Aorta (tissue), 5 donors: ENCODE measurements at regions not wholly inside any gene's neighbourhood (a gene's known extent, or its start where the extent isn't known, plus 50 kb on each side); places are given as distances from the start of the nearest gene placed in this dataset.

Source experiments
- ATAC-seq: fragments of 200-7000 bp; cut with Tn5 transposase; one replicate; pipeline ENCODE4 v1.9.1; 2022; ENCODE audit warnings: moderate library complexity; ENCODE audit not compliant: low FRiP score
- DNase-seq, 2 donors: peaks; one replicate each; pipeline ENCODE4 v3.0.0-alpha.2; 2020
- H3K27ac ChIP-seq, 2 donors: one replicate each; pipeline ENCODE4 v1.5.1; 2013; ENCODE audit warnings: low read length in 2 of 2, mild to moderate bottlenecking in 2 of 2, moderate library complexity in 2 of 2, control low read depth in 1 of 2, inconsistent platforms in 1 of 2, low read depth in 1 of 2
- H3K27me3 ChIP-seq, 2 donors: one replicate each; pipeline ENCODE4 v1.6.1; 2013; ENCODE audit warnings: control low read depth in 1 of 2, low read length in 1 of 2, mild to moderate bottlenecking in 1 of 2, moderate library complexity in 1 of 2; ENCODE audit not compliant: insufficient read depth in 2 of 2, control insufficient read depth in 1 of 2
- H3K36me3 ChIP-seq, 2 donors: one replicate each; pipeline ENCODE4 v1.6.1; 2013; ENCODE audit warnings: control low read depth in 1 of 2, low read length in 1 of 2, mild to moderate bottlenecking in 1 of 2; ENCODE audit not compliant: insufficient read depth in 2 of 2, control insufficient read depth in 1 of 2
- H3K4me1 ChIP-seq, 2 donors: one replicate each; pipeline ENCODE4 v1.6.1; 2013; ENCODE audit warnings: low read length in 2 of 2, control low read depth in 1 of 2, mild to moderate bottlenecking in 1 of 2, moderate library complexity in 1 of 2; ENCODE audit not compliant: insufficient read depth in 2 of 2, control insufficient read depth in 1 of 2
- H3K4me3 ChIP-seq, 2 donors: one replicate each; pipeline ENCODE4 v1.5.1; 2013; ENCODE audit warnings: low read length in 2 of 2, control low read depth in 1 of 2, mild to moderate bottlenecking in 1 of 2
- H3K9me3 ChIP-seq: one replicate; pipeline ENCODE4 v1.6.1; 2013; ENCODE audit warnings: mild to moderate bottlenecking, low read length; ENCODE audit not compliant: control insufficient read depth
- WGBS, 2 donors: extraction: QIAGEN DNeasy Blood & Tissue Kit; methylation state at CpG; one replicate each; pipeline ENCODE4 v1.1.7; 2013; 5-methylcytosine and 5-hydroxymethylcytosine counted together
- intact Hi-C, 2 donors: fragments of 100-400 bp; cut with DNase I; formaldehyde crosslinking; loops; one replicate each; pipeline versions ENCODE4 v1.14.2 to v1.15.0; 2022
- donor health status: healthy with polysubstance abuse.
- donor health status: Bipolar disorder and iron deficiency.
- donor health status: DM: no; HTN: no; CAD: no.
- donor health status: DM: no; HTN: no; CAD: no.
- donor health status: DM: yes; HTN: yes; CAD: no.

DNA sequence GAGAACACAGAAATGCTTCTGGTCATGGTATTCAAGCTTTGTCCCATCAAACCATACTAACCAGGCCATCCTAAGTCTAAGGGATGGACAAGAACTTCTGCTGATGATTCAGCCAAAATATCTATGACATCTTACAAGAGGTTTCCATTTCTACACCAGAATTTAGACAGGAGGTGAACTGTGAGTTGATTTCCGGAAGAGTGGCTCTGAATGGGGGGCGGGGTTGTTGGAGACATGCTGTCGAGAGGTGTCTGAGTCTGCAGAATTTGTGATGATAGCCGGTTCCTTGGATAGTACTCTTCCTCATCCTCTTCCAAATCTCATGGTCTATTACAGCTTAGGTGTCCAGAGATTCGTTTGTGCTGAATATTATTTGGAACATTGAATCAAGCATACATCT, 408.7 kb upstream of the TCF4 start:
- H3K27me3 ChIP-seq, result no peaks in the 10 kb centered on the region
- no peak for DNase-seq
- no peak for ATAC-seq
- intact Hi-C loops, result no loop called here
- H3K27ac ChIP-seq, result no peak overlapping the region
- WGBS, 2 donors, result 75 to 90% methylated on average over 5 of the region's 5 CpGs
- H3K4me3 ChIP-seq, result no peak overlapping the region
- H3K36me3 ChIP-seq, result no peaks in the 10 kb centered on the region
- H3K4me1 ChIP-seq, result no peaks in the 10 kb centered on the region
- H3K9me3 ChIP-seq, result no peaks in the 10 kb centered on the region

DNA sequence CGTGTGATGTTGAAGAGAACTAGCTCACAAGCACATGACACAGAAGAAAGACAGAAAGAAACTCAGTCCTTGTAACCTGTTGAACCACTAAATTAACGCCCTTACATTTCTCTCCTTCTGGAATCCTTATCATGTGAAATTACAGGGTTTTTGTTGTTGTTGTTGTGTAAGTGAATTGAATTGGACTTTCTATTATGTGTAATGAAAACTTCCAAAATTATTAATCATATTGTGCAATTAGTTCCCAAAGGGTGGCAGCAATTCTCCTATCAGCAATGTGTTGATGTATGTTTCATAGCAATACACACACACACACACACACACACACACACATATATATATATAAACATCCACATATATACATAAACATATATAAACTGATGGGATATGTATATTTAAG, 402.2 kb upstream of the TCF4 start:
- H3K9me3 ChIP-seq, result no peaks in the 10 kb centered on the region
- no peak for DNase-seq
- no peak overlapping the region for H3K4me3 ChIP-seq
- ATAC-seq, result no peak
- 89 to 94% methylated on average over 2 of the region's 2 CpGs for WGBS, 2 donors
- H3K27me3 ChIP-seq, result no peaks in the 10 kb centered on the region
- H3K27ac ChIP-seq, result no peak overlapping the region
- intact Hi-C loops, result no loop called here
- no peaks in the 10 kb centered on the region for H3K36me3 ChIP-seq
- no peaks in the 10 kb centered on the region for H3K4me1 ChIP-seq

DNA sequence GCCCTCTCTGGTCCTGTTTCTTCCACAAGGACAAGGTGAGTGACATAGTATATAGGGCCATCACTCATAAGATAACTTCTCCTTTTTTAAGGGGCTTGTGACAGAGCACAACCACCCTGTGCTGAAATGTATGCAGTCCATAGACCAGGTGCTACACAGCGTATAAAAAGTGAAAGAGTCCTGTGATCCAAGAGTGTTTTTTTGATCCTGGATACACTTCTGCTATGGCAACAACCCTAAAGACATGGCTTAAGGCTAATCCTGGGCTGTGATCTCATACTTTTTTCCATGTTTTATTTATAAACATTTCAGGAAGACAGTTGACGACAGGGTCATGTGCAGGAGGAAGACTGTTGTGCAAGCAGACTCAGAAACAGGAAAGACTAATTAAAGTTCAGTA, 400.5 kb upstream of the TCF4 start:
- Histone ChIP-seq H3K27ac (no peak overlapping the region), H3K27me3 (no peaks in the 10 kb centered on the region), H3K4me1 (no peaks in the 10 kb centered on the region), H3K9me3 (no peaks in the 10 kb centered on the region), H3K4me3 (no peak overlapping the region), H3K36me3 (no peaks in the 10 kb centered on the region)
- no peak for DNase-seq
- intact Hi-C loops, result no loop called here
- WGBS, 2 donors, result 33 to 51% methylated on average over 2 of the region's 2 CpGs
- ATAC-seq, result peak; percentile 48

DNA sequence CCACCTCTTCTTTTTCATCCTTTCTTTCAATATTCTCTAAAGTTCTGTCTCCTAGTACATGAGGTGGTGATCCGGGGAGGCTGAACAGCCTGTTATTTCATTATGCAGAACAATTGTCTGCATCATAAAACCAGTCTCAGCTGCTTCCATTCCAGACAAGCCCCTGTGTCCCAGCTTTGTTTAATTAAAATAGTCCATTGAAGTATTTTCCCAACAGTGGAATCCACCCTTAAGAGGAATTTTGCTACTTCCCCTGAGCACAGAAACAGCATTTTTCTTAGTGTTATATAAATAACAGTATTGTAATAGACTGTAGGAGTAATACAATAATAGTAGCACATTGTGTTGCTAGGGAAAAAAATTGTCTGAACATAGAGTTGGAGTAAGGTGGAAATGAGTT, 395.4 kb upstream of the TCF4 start:
- Histone ChIP-seq H3K27me3 (no peaks in the 10 kb centered on the region), H3K36me3 (no peaks in the 10 kb centered on the region), H3K9me3 (no peaks in the 10 kb centered on the region), H3K27ac (no peak overlapping the region), H3K4me3 (no peak overlapping the region), H3K4me1 (no peaks in the 10 kb centered on the region)
- ATAC-seq (no peak), DNase-seq (no peak)
- intact Hi-C loops, result no loop called here
- 87 to 94% methylated on average over 1 of the region's 1 CpG for WGBS, 2 donors

DNA sequence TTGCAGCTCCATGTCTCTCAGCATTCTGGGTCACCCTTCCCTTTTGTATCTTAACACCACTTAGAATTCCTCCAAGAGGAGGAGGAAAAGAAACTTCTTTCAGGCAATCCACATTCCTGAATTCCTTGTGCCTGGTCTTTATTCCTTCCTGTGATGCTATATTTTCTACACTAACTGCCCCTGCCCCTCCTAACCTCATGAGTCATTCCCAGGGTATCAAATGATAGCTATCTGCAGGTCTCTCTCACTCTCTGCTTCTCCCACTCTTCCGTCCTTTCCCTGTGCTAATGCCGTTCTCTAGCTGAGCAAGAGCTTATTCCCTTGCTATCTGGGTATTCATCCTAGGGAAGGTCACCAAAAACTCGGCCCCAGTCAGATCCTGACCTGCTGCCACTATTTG, 395.0 kb upstream of the TCF4 start:
- Histone ChIP-seq H3K4me3 (no peak overlapping the region), H3K9me3 (no peaks in the 10 kb centered on the region), H3K4me1 (no peaks in the 10 kb centered on the region), H3K27me3 (no peaks in the 10 kb centered on the region), H3K27ac (no peak overlapping the region), H3K36me3 (no peaks in the 10 kb centered on the region)
- 74 to 77% methylated on average over 3 of the region's 3 CpGs for WGBS, 2 donors
- ATAC-seq (no peak), DNase-seq (no peak)
- intact Hi-C loops, result no loop called here

DNA sequence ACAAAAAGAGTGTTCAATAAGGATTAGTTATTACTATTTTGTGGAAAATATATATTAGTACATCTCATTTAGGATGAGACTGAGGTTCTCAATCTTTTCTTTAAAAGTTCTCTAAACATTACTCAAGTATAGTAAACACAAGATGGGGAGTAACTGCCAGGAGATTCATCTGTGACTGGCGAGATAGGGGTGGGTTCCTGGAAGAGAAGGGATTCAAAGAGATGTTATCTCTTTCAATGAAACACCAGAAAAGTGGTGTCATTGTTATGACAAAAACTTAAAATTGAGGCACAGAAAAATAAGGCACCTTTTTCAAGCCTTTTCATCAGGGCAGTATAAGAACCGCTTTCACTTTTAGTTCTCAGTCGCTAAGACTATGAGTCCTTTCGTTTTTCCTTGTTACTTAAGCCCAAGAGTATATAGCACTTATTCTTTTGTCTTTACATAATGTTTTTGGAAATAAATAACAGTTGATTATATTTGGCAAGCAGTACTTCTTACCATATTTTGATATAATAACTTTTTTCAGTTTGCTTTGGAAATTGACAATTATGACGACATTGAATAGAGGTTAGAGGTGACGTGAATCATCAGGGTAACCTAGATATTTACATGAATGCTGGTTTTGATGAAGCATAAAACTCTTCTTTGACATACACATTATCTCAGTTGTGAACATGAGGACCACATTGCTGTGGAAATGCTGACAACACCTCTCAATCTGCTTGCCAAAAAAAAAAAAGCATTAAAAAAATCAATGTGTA, 393.9 kb upstream of the TCF4 start:
- WGBS, 2 donors, result 93 to 94% methylated on average over 6 of the region's 6 CpGs
- H3K4me1 ChIP-seq, result no peaks in the 10 kb centered on the region

DNA sequence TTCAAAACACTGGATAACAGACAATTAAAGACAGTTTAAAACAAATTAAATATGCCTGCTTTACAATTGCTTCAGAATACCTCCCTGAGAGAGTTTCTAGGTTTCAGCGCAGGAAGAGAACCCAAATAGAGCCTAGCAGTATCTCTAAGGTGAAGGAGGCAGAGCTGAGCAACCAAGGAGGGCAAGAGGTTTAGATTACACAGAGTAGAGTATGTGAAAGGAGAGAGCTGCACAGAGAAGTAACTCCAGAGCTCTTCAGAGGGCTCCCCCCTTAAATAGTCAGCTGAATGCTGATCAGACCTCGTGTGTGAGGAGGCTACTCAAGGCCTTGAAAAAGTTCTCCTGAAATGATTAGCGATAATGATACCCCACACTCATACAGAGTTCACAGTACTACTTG, 386.5 kb upstream of the TCF4 start:
- Histone ChIP-seq H3K9me3 (no peaks in the 10 kb centered on the region), H3K4me3 (no peak overlapping the region), H3K27ac (no peak overlapping the region), H3K36me3 (no peaks in the 10 kb centered on the region), H3K27me3 (no peaks in the 10 kb centered on the region), H3K4me1 (no peaks in the 10 kb centered on the region)
- ATAC-seq (no peak), DNase-seq (no peak)
- WGBS, 2 donors, result 86 to 90% methylated on average over 3 of the region's 3 CpGs
- intact Hi-C loops, result no loop called here

More for the DNA sequence above, 393.9 kb upstream of the TCF4 start:
- intact Hi-C loops, result no loop called here
- H3K27me3 ChIP-seq, result no peaks in the 10 kb centered on the region
- H3K9me3 ChIP-seq, result no peaks in the 10 kb centered on the region
- no peak overlapping the region for H3K4me3 ChIP-seq
- H3K36me3 ChIP-seq, result no peaks in the 10 kb centered on the region
- DNase-seq (no peak), ATAC-seq (no peak)
- H3K27ac ChIP-seq, result no peak overlapping the region

DNA sequence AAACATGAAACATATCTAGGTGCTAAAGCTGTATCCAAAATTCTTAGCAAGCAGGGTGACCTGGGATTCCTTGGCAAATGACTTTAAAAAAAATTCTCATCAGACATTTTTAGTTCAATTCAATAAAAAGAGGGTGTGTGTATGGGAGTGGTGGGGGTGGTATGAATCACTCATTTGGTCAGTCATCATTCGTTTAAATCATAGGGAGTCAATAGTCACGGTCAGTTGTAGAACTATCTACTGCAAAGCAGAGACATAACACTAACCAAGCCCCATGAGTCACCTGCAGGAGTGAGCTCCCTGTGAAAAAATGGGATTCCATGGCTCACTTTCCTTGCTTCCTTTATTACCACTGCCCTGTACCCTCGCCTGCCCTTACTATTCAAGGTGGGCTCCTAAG, 380.6 kb upstream of the TCF4 start:
- Histone ChIP-seq H3K9me3 (no peaks in the 10 kb centered on the region), H3K27me3 (no peaks in the 10 kb centered on the region), H3K27ac (no peak overlapping the region), H3K4me3 (no peak overlapping the region), H3K4me1 (no peaks in the 10 kb centered on the region), H3K36me3 (no peaks in the 10 kb centered on the region)
- WGBS, 2 donors, result 96 to 98% methylated on average over 3 of the region's 3 CpGs
- intact Hi-C loops, result no loop called here
- DNase-seq (no peak), ATAC-seq (no peak)

DNA sequence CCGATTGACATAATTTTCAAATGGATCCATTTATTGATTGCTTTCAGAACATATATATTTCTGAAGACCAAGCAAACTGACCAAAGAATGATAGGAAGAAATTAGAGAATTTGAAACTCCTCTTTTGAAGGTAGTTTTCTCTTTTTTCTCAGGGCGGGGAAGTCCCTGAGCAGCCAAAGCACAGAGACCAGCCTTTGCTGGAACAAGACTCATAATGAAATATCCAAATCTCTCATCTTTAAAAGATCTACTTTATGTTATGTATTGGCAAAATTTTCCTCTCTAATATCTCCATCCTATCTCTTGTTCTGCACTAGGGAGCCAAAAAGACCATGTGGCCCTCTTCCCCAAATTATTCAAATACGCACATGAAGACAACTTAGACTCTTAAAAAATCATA, 379.0 kb upstream of the TCF4 start:
- Histone ChIP-seq H3K4me1 (no peaks in the 10 kb centered on the region), H3K27ac (no peak overlapping the region), H3K27me3 (no peaks in the 10 kb centered on the region), H3K9me3 (no peaks in the 10 kb centered on the region), H3K4me3 (no peak overlapping the region), H3K36me3 (no peaks in the 10 kb centered on the region)
- WGBS, 2 donors, result 97% methylated on average over 3 of the region's 3 CpGs
- ATAC-seq (no peak), DNase-seq (no peak)
- intact Hi-C loops, result no loop called here
